GM21390 (cell line): ENCODE measurements at regions not wholly inside any gene's neighbourhood (a gene's known extent, or its start where the extent isn't known, plus 50 kb on each side); places are given as distances from the start of the nearest gene placed in this dataset.
"Not testable (repeated sequence)": the region's sequence is repeated elsewhere in the genome, so short reads cannot be mapped to it uniquely, and the experiment has no call there.

ENCODE experiments used
- ATAC-seq: cut with Tn5 transposase; IDR thresholded peaks from one replicate; pipeline ENCODE4 v1.9.1; 2021; ENCODE audit not compliant: unreplicated experiment

GRCh38 chr3:16070707-16071106 is 103.8 kb upstream of the GALNT15 start:
- ATAC-seq = no peak

- no peak for ATAC-seq
Observed at GRCh38 chr3:16071206-16071605, 103.3 kb upstream of the GALNT15 start.

DNA sequence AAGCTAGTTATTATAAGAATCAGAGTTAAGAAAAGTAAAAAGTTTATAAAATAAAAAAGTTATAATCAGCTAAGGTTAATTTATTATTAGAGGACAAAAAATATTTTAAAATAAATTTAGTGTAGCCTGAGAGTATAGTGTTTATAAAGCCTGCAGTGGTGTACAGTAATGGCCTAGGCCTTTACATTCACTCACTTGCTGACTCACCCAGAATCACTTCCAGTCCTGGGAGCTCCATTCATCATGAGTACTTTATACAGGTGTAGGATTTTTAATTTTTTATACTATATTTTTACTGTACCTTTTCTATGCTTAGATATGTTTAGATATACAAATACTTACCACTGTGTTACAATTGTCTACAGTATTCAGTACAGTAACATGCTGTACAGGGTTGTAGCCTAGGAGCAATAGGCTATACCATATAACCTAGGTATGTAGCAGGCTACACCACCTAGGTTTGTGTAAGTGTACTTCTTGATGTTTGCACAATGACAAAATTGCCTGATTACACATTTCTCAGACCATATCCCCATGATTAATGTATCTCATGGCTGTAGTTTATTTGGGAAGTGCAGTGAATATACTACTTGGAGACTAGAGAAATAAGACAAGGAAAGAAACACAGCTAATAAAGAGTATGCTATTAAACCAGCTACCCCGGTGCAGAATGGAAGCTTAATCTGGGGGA is 101.9 kb upstream of the GALNT15 start:
- no peak for ATAC-seq

DNA sequence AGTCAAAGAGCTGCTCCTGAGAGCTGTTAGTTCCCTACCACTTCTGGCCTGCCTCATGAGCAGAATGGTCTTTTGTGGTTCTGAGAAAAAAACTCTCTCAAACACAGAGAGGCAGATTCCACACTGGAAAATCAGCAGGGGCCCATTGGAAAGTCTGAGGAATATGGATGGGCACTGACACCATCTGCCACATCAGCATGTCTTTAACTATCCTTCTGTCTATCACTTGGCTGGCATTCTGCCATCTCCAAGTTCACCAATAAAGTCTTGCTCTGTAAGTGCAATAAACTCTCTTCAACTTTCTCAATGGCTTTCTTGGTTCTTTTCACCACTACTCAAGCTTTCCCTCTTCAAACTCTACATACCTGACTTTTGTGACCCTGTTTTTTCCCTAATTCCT is 101.3 kb upstream of the GALNT15 start:
- ATAC-seq = no peak

- ATAC-seq = not testable (repeated sequence)
Observed at GRCh38 chr3:16073990-16074671, 100.3 kb upstream of the GALNT15 start.

GRCh38 chr3:16075647-16076046 is 98.8 kb upstream of the GALNT15 start:
- no peak for ATAC-seq

- no peak for ATAC-seq
Observed at GRCh38 chr3:16076564-16076963, 97.9 kb upstream of the GALNT15 start.

- ATAC-seq = not testable (repeated sequence)
Observed at GRCh38 chr3:16077146-16077545, 97.3 kb upstream of the GALNT15 start.

DNA sequence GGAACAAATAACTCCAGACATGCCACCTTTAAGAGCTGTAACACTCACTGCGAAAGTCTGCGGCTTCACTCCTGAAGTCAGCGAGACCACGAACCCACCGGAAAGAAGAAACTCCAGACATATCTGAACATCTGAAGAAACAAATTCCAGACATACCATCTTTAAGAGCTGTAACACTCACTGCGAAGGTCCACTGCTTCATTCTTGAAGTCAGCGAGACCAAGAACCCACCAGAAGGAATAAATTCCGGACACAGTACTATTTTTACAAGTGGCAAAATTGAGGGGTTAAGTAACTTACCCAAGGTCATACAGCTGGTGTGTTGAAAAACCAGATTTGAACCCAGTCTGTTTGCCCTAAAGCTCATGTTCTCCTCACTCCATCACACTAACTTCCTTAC is 96.8 kb upstream of the GALNT15 start:
- ATAC-seq = not testable (repeated sequence)

DNA sequence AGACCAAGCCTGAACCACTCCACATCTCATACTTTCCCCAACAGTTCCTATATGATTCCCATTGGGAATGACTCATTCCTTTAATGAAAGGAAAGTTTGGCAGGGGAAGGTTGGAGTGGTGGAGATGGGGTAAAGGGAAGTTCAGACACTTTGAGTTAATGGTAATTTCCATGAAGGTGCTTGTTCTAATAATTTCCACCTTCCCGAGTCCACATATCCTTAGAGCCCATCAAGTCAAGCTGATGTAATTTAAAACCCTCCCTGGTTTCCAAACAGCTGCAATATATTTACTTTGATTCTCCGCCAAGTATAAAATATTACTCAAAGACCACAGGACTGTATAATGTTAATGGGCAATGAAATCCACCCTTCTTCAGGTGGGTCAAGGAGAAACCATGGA is 95.0 kb upstream of the GALNT15 start:
- ATAC-seq = no peak

DNA sequence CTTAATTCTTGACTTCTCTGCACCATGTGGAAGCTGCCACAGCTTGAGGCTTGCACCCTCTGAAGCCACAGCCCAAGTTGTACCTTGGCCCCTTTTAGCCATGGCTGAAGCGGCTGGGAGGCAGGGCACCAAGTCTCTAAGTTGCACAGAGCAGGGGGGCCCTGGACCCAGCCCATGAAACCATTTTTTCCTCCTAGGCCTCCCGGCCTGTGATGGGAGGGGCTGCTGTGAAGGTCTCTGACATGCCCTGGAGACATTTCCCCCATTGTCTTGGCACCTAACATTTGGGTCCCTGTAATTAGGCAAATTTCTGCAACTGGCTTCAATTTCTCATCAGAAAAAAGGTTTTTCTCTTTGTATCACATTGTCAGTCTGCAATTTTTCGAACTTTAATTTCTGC is 92.8 kb upstream of the GALNT15 start:
- ATAC-seq = no peak

DNA sequence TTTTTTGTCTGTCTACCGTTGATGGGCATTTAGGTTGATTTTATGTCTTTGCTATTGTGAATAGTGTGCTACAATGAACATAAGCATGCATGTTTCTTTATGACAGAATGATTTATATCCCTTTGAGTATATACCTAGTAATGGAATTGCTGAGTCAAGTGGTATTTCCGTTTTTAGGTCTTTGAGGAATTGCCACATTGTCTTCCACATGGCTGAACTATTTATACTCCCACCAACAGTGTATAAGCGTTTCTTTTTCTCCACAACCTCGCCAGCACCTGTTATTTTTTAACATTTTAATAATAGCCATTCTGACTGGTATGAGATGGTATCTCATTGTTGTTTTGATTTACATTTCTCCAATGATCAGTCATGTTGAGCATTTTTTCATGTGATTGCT is 89.6 kb upstream of the GALNT15 start:
- ATAC-seq = no peak

DNA sequence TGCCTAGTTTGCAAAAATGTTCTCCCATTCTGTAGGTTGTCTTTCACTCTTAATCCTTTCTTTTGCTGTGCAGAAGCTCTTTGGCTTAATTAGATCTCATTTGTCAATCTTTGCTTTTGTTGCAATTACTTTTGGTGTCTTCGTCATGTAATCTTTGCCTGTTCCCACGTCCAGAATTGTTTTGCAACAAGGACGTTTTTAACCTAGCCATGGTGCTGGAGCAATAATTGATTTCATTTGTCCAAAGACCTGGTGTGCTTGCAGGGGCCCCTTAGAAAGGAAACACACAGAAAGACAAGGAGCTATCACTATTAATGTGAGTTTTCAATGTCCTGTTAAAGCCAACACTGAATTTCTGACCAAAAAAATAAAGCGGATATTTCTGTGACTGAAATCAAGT is 89.1 kb upstream of the GALNT15 start:
- ATAC-seq = no peak

DNA sequence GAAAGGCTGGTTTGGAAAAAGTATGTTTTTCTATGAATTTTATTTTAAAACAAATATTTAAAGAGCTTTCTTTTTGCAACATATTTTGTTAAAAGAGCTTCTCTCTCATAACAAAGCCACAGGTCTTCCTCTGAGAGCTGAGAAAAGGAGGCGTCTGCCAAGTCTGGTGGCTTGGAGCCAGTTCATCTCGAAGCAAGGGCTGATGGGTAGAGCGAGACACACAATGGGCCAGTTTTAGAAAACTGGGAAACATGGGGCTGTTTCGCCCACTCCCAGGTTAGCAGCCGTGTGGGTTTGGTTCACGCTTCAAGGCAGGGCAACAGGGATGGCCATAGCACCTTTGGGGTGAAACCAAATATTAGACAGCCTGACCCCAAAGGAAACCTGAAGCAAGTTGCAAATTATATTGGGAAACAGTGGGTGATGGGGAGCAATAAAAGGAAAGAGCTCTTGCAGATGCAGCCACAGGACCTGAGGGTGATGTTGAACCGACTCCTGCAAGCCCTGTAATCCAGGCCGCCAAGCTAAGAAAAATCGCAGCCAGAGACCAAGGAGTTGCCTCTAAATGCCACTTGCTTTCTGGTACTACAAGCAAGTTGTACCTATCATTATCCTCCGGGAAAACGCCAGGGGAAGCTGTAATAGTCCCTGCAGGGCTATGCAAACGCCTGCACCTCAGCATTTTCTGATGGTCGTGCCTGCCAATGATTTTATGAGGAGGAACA is 88.4 kb upstream of the GALNT15 start:
- ATAC-seq = no peak

GRCh38 chr3:16086690-16087089 is 87.8 kb upstream of the GALNT15 start:
- no peak for ATAC-seq

- no peak for ATAC-seq
Observed at GRCh38 chr3:16088496-16088895, 86.0 kb upstream of the GALNT15 start.

GRCh38 chr3:16089521-16089920 is 85.0 kb upstream of the GALNT15 start:
- ATAC-seq = no peak

GRCh38 chr3:16090024-16090423 is 84.5 kb upstream of the GALNT15 start:
- ATAC-seq = no peak

GRCh38 chr3:16090706-16091105 is 83.8 kb upstream of the GALNT15 start:
- no peak for ATAC-seq

GRCh38 chr3:16092923-16093322 is 81.6 kb upstream of the GALNT15 start:
- ATAC-seq = no peak

DNA sequence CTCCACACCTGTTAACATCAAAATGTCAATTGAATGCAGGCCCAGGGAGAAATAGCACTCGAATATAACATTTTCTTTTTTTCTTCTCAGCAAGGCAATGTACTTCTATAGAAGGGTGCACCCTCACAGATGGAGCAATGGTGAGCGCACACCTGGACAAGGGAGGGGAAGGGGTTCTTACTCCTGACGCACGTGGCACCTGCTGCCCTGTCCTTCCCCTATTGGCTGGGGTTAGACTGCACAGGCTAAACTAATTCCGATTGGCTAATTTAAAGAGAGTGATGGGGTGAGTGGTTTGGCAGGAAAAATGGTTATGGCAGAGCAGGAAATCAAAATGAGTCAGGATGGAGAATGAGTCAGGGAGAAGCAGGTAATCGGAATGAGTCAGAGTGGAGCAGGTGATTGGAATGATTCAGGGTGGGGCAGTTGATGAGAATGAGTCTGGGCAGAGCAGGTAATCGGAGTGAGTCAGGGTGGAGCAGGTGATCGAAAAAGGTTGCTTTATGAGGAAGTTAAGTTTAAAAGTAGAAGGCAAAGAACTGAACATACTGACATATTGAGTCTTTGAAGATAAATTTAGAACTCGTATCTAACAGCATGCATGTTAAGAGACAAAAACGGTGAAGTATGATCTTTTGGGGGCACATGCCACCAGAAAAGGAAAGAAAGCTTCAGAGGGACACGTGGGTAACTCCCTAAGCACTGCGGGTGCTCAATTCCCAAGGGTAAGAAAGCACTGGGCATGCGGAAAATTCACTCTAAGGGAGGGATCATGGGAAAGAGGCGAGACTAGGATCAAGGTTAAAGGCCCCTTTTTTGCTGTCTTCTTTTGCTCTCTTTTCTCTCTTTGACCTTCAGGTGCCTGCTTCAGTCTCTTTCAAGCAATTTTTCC is 72.9 kb upstream of the GALNT15 start:
- ATAC-seq = no peak
